IMR-90 (cell line): ENCODE measurements at regions not wholly inside any gene's neighbourhood (a gene's known extent, or its start where the extent isn't known, plus 50 kb on each side); places are given as distances from the start of the nearest gene placed in this dataset.

Experiments used
- ATAC-seq: fragments of 200-7000 bp; cut with Tn5 transposase; 2 replicates; pipeline ENCODE4 v1.9.1; 2020; ENCODE audit warnings: low read depth, mild to moderate bottlenecking, moderate library complexity
- BruUV-seq: library from RNA; stranded (reverse); fragments of 400-500 nt; replicated peaks from 2 replicates; lab custom pipeline; 2021; lab: Mats Ljungman, UMichigan
- CTCF ChIA-PET: fragments of 300-600 bp; formaldehyde crosslinking; extraction: SDS; loops from one replicate; lab custom pipeline; 2021; ENCODE audit warnings: antibody characterized with exemption; lab: Yijun Ruan, JAX
- POLR2A ChIA-PET: fragments of 300-600 bp; sonication (Branson Sonifier 250); formaldehyde crosslinking; loops from one replicate; lab custom pipeline; 2022; ENCODE audit warnings: antibody characterized with exemption; ENCODE audit not compliant: unreplicated experiment; lab: Charles Lee
- DNase-seq: peaks from one replicate; pipeline ENCODE4 v3.0.0; 2013
- H2AFZ ChIP-seq: replicated peaks from 2 replicates; pipeline ENCODE3; 2013; ENCODE audit warnings: low read length, mild to moderate bottlenecking; ENCODE audit not compliant: poor library complexity
- H2AK5ac ChIP-seq: 2 replicates; pipeline ENCODE4 v1.6.1; 2013; ENCODE audit warnings: low read depth, low read length, inconsistent platforms
- H2AK9ac ChIP-seq: replicated peaks from 2 replicates; pipeline ENCODE3; 2013; ENCODE audit warnings: mild to moderate bottlenecking, low read depth, low read length, moderate library complexity; ENCODE audit not compliant: poor library complexity
- H2BK120ac ChIP-seq: 2 replicates; pipeline ENCODE4 v1.6.1; 2013; ENCODE audit warnings: low read depth, low read length, inconsistent platforms
- H2BK15ac ChIP-seq: 3 replicates; pipeline ENCODE4 v1.6.1; 2013; ENCODE audit warnings: low read depth, low read length, inconsistent platforms
- H2BK20ac ChIP-seq: 2 replicates; pipeline ENCODE4 v1.6.1; 2013; ENCODE audit warnings: low read depth, mild to moderate bottlenecking, inconsistent platforms, low read length, moderate library complexity
- H2BK5ac ChIP-seq: 2 replicates; pipeline ENCODE4 v1.6.1; 2013; ENCODE audit warnings: mild to moderate bottlenecking, low read depth, low read length, inconsistent platforms; ENCODE audit not compliant: poor library complexity, severe bottlenecking
- H3K14ac ChIP-seq: replicated peaks from 2 replicates; pipeline ENCODE4 v1.6.1; 2013; ENCODE audit warnings: low read depth, low read length, inconsistent platforms
- H3K18ac ChIP-seq: 2 replicates; pipeline ENCODE4 v1.6.1; 2013; ENCODE audit warnings: low read depth, low read length, control low read depth
- H3K23ac ChIP-seq: 2 replicates; pipeline ENCODE4 v1.6.1; 2013; ENCODE audit warnings: low read depth, low read length, inconsistent platforms
- H3K27ac ChIP-seq: 2 replicates; pipeline ENCODE4 v1.5.1; 2013; ENCODE audit warnings: mild to moderate bottlenecking, control low read depth, low read length; ENCODE audit not compliant: insufficient read depth
- H3K27me3 ChIP-seq: 2 replicates; pipeline ENCODE4 v1.6.1; 2013; ENCODE audit warnings: low read length; ENCODE audit not compliant: control insufficient read depth, insufficient read depth
- H3K36me3 ChIP-seq: 2 replicates; pipeline ENCODE4 v1.6.1; 2013; ENCODE audit warnings: low read length, mixed read lengths; ENCODE audit not compliant: control insufficient read depth, insufficient read depth
- H3K4ac ChIP-seq: 2 replicates; pipeline ENCODE4 v1.6.1; 2013; ENCODE audit warnings: low read depth, low read length, inconsistent platforms
- H3K4me1 ChIP-seq: 2 replicates; pipeline ENCODE4 v1.6.1; 2013; ENCODE audit warnings: low read length, mixed read lengths; ENCODE audit not compliant: control insufficient read depth, insufficient read depth
- H3K4me2 ChIP-seq: 2 replicates; pipeline ENCODE4 v1.6.1; 2013; ENCODE audit warnings: low read depth, mild to moderate bottlenecking, control low read depth, low read length, moderate library complexity
- H3K4me3 ChIP-seq: 2 replicates; pipeline ENCODE4 v1.5.1; 2013; ENCODE audit warnings: low read depth, mild to moderate bottlenecking, control low read depth, low read length, moderate library complexity; ENCODE audit not compliant: insufficient read depth
- H3K56ac ChIP-seq: 2 replicates; pipeline ENCODE4 v1.6.1; 2013; ENCODE audit warnings: low read length, inconsistent platforms; ENCODE audit not compliant: insufficient read depth; ENCODE audit errors: extremely low read depth
- H3K79me1 ChIP-seq, 2 experiments: 2 replicates each; pipeline ENCODE4 v1.6.1; 2013; ENCODE audit warnings: low read length in 2 of 2, inconsistent platforms in 1 of 2, low read depth in 1 of 2
- H3K9ac ChIP-seq: 2 replicates; pipeline ENCODE4 v1.6.1; 2013; ENCODE audit warnings: low read depth, low read length, control low read depth
- H3K9me1 ChIP-seq: 2 replicates; pipeline ENCODE4 v1.6.1; 2013; ENCODE audit warnings: low read length, inconsistent platforms; ENCODE audit not compliant: insufficient read depth
- H3K9me3 ChIP-seq: 2 replicates; pipeline ENCODE4 v1.6.1; 2013; ENCODE audit warnings: low read length; ENCODE audit not compliant: control insufficient read depth, insufficient read depth
- H4K20me1 ChIP-seq: 2 replicates; pipeline ENCODE4 v1.6.1; 2013; ENCODE audit warnings: low read length, inconsistent platforms; ENCODE audit not compliant: insufficient read depth
- H4K5ac ChIP-seq: 2 replicates; pipeline ENCODE4 v1.6.1; 2013; ENCODE audit warnings: mild to moderate bottlenecking, low read depth, low read length, control low read depth
- H4K8ac ChIP-seq, 2 experiments: 2 replicates each; pipeline ENCODE4 v1.6.1; 2013; ENCODE audit warnings: low read depth in 2 of 2, low read length in 2 of 2, control low read depth in 1 of 2, inconsistent platforms in 1 of 2
- H4K91ac ChIP-seq: 2 replicates; pipeline ENCODE4 v1.6.1; 2013; ENCODE audit warnings: low read depth, low read length, inconsistent platforms; ENCODE audit not compliant: insufficient read depth
- BHLHE40 ChIP-seq: fragments of 150-350 bp; IDR thresholded peaks from 2 replicates; pipeline ENCODE4 v1.6.1; 2016; ENCODE audit warnings: mild to moderate bottlenecking, low read depth, low read length
- CEBPB ChIP-seq: IDR thresholded peaks from 2 replicates; pipeline ENCODE4 v1.6.1; 2012; ENCODE audit warnings: low read depth, low read length, improper control_type of control experiment
- CHD1 ChIP-seq: IDR thresholded peaks from 2 replicates; pipeline ENCODE4 v1.6.1; 2012; ENCODE audit warnings: low read depth, low read length, improper control_type of control experiment
- ELK1 ChIP-seq: fragments of 150-350 bp; IDR thresholded peaks from 2 replicates; pipeline ENCODE4 v1.6.1; 2016; ENCODE audit warnings: low read depth, mild to moderate bottlenecking, low read length, moderate library complexity, borderline replicate concordance
- FOS ChIP-seq: fragments of 150-350 bp; IDR thresholded peaks from 2 replicates; pipeline ENCODE4 v1.6.1; 2016; ENCODE audit warnings: low read depth, low read length
- MAFK ChIP-seq: IDR thresholded peaks from 2 replicates; pipeline ENCODE4 v1.6.1; 2012; ENCODE audit warnings: low read depth, low read length, improper control_type of control experiment
- MAZ ChIP-seq: IDR thresholded peaks from 2 replicates; pipeline ENCODE4 v1.6.1; 2012; ENCODE audit warnings: low read depth, mild to moderate bottlenecking, low read length, improper control_type of control experiment, moderate library complexity, borderline replicate concordance
- MXI1 ChIP-seq: IDR thresholded peaks from 2 replicates; pipeline ENCODE4 v1.6.1; 2012; ENCODE audit warnings: low read depth, mild to moderate bottlenecking, low read length, moderate library complexity, borderline replicate concordance
- NFE2L2 ChIP-seq: fragments of 150-350 bp; IDR thresholded peaks from 2 replicates; pipeline ENCODE4 v1.6.1; 2016; ENCODE audit warnings: low read depth, mild to moderate bottlenecking, low read length
- POLR2A ChIP-seq: IDR thresholded peaks from 2 replicates; pipeline ENCODE4 v1.6.1; 2012; ENCODE audit warnings: mild to moderate bottlenecking, low read depth, low read length
- RAD21 ChIP-seq: IDR thresholded peaks from 2 replicates; pipeline ENCODE4 v1.6.1; 2012; ENCODE audit warnings: low read length, improper control_type of control experiment
- RCOR1 ChIP-seq: IDR thresholded peaks from 2 replicates; pipeline ENCODE4 v1.6.1; 2012; ENCODE audit warnings: mild to moderate bottlenecking, low read length, improper control_type of control experiment; ENCODE audit not compliant: insufficient replicate concordance
- RFX5 ChIP-seq: IDR thresholded peaks from 2 replicates; pipeline ENCODE4 v1.8.0; 2012; ENCODE audit warnings: low read depth, mild to moderate bottlenecking, low read length, moderate library complexity
- SMC3 ChIP-seq: fragments of 150-350 bp; IDR thresholded peaks from 2 replicates; pipeline ENCODE4 v1.6.1; 2016; ENCODE audit warnings: low read depth, mild to moderate bottlenecking, antibody characterized with exemption, low read length, moderate library complexity
- USF2 ChIP-seq: fragments of 150-350 bp; IDR thresholded peaks from 2 replicates; pipeline ENCODE4 v1.6.1; 2017; ENCODE audit warnings: mild to moderate bottlenecking, antibody characterized with exemption, low read length, low read depth
- WGBS, 2 experiments: methylation state at CpG; one replicate each; pipeline versions ENCODE4 v1.1.5 to v1.1.7; 2013; ENCODE audit warnings: missing lambda C conversion rate in 2 of 2; ENCODE audit not compliant: insufficient read length in 1 of 2; ENCODE audit errors: extremely low coverage in 2 of 2; 5-methylcytosine and 5-hydroxymethylcytosine counted together
- dilution Hi-C: fragments of 300-500 bp; cut with HindIII; formaldehyde crosslinking; loops from one replicate; pipeline ENCODE4 v1.14.3; 2018; ENCODE audit warnings: low sequenced_read_pairs; ENCODE audit not compliant: unreplicated experiment
- in situ Hi-C: fragments of 300-500 bp; cut with MboI; formaldehyde crosslinking; loops from 3 replicates; pipeline ENCODE4 v1.14.3; 2019; ENCODE audit warnings: low sequenced_read_pairs, inconsistent platforms, mixed read lengths
- intact Hi-C: fragments of 100-400 bp; cut with micrococcal nuclease; formaldehyde crosslinking; loops from 2 replicates; pipeline ENCODE4 v1.10.0; 2022
- TF ChIP-seq, protein P1 (sequence below): conservative IDR thresholded peaks from 2 replicates; pipeline ENCODE4 v1.5.1; 2012; ENCODE audit warnings: mild to moderate bottlenecking, low read depth, low read length, improper control_type of control experiment

DNA sequence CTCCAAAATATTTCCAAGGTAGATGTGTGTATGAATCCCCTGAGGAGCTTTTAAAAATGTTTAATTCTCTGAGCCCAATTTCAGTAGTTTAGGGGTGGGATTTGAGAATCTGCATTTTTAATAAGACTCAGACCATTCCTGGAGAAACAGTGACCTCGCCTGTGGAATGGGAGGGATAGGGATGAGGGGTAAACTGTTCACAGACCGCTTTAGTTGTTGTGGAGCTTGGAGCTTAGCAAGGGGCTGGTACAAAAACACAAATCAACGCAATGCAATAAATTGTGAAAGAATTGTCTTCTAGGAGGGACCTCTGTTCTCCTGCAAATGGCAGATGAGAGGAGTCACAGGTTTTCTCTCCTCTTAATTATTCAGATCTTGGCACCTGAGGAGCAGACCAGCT is 239.3 kb upstream of the SULF2 start:
- H3K4me2 ChIP-seq: no peak overlapping the region

More for the DNA sequence above, 239.3 kb upstream of the SULF2 start:
- H4K20me1 ChIP-seq: no peaks in the 10 kb centered on the region; the same call in 1 of the 2 replicates
- H3K4ac ChIP-seq: no peak overlapping the region
- intact Hi-C loops (no loop called here), in situ Hi-C loops (loop anchor here (25.0 kb wide), 1 partner anchor 88 kb away; no protein-coding TSS in a partner anchor), dilution Hi-C loops (no loop called here)
- no peak overlapping the region for H2BK120ac ChIP-seq
- H3K79me1 ChIP-seq: no peaks in the 10 kb centered on the region
- DNase-seq (no peak), ATAC-seq (no peak)
- peaks cover 2% of the 10 kb centered on the region; the same call in 1 of the 2 replicates for H3K4me1 ChIP-seq
- H2BK15ac ChIP-seq: no peak overlapping the region
- no peaks in the 10 kb centered on the region for H3K36me3 ChIP-seq
- H3K9me1 ChIP-seq: no peaks in the 10 kb centered on the region
- no peak overlapping the region for H2AK9ac ChIP-seq
- H3K9me3 ChIP-seq: peaks cover 3% of the 10 kb centered on the region; the same call in 1 of the 2 replicates
- H4K8ac ChIP-seq: no peak overlapping the region
- H2BK20ac ChIP-seq: no peak overlapping the region
- no peak overlapping the region for H3K18ac ChIP-seq
- ChIA-PET POLR2A (no interaction called here), CTCF (no interaction called here)
- no peak overlapping the region for H4K5ac ChIP-seq
- TF ChIP-seq RFX5 (no peak), USF2 (no peak), MXI1 (no peak), BHLHE40 (no peak), MAZ (no peak), RCOR1 (no peak), MAFK (no peak), ELK1 (no peak), RAD21 (no peak), POLR2A (no peak), NFE2L2 (no peak), CHD1 (no peak), SMC3 (no peak), FOS (no peak), CEBPB (no peak)
- TF ChIP-seq, protein P1, sequence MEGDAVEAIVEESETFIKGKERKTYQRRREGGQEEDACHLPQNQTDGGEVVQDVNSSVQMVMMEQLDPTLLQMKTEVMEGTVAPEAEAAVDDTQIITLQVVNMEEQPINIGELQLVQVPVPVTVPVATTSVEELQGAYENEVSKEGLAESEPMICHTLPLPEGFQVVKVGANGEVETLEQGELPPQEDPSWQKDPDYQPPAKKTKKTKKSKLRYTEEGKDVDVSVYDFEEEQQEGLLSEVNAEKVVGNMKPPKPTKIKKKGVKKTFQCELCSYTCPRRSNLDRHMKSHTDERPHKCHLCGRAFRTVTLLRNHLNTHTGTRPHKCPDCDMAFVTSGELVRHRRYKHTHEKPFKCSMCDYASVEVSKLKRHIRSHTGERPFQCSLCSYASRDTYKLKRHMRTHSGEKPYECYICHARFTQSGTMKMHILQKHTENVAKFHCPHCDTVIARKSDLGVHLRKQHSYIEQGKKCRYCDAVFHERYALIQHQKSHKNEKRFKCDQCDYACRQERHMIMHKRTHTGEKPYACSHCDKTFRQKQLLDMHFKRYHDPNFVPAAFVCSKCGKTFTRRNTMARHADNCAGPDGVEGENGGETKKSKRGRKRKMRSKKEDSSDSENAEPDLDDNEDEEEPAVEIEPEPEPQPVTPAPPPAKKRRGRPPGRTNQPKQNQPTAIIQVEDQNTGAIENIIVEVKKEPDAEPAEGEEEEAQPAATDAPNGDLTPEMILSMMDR: no peak
- no peak overlapping the region for H3K56ac ChIP-seq
- no peak overlapping the region for H3K27ac ChIP-seq
- no peak overlapping the region for H3K23ac ChIP-seq
- H4K91ac ChIP-seq: no peak overlapping the region
- H2BK5ac ChIP-seq: no peak overlapping the region
- no TSS peak for BruUV-seq
- no peak overlapping the region for H3K9ac ChIP-seq
- no peak overlapping the region for H2AK5ac ChIP-seq
- H3K14ac ChIP-seq: no peak overlapping the region
- no CpG with 5 or more reads among the region's 3 CpGs for WGBS, 2 experiments
- no peak overlapping the region for H2AFZ ChIP-seq
- no peaks in the 10 kb centered on the region; the same call in 1 of the 2 replicates for H3K27me3 ChIP-seq
- no peak overlapping the region for H3K4me3 ChIP-seq
